ENCODE measurements at regions not wholly inside any gene's neighbourhood (a gene's known extent, or its start where the extent isn't known, plus 50 kb on each side); places are given as distances from the start of the nearest gene placed in this dataset.

DNA sequence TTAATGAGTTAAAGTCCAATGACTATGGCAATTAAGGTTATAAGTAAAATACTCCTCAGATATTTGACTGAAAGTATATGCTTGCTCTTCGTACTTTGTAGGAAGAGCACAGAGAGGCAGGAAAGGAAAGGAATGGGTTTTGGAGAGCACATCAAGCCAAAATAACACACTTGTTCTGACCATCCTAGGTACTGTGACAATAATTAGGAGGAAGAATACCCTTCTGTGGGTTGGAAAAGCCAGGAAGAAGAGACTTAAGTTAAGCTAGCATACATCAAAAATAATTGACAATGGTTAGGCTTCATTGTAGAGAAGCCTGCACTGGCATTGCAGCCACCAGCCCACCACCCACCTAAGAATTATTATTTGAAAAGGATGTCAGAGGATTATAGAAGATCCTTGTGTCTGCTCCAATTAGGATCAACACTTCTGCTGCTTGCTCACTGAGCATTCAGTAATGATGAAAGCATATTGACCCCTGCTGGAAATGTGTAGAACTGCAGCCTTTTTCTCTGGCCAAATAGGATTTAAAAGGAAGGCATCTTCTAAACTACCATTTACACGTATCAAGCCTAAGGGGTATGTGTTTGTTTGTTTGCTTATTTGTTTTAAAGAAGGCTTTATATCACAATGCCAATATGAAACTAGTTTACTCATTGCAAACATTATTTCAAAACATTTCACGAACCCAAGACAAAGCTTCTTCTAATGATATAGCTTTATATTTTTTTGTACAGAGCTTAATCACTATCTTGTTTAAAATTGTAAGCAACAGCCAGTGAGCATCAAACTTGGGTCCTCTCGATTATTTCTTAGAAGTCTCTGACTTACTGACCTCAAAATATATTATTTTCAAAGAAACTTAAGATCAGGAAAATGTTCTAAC lies 286.2 kb upstream of the TET2 start:
- peak; percentile 82 for DNase-seq (ENCODE audit: low spot score)
- no peaks in the 10 kb centered on the region for H4K20me1 ChIP-seq (ENCODE audit: insufficient read depth, poor library complexity, severe bottlenecking)
- no peak overlapping the region for H3K27ac ChIP-seq
- WGBS (ENCODE audit: low lambda C conversion rate, missing lambda C conversion rate): 23% methylated on average over 4 of the region's 4 CpGs
- H3K4me1 ChIP-seq (ENCODE audit: insufficient read depth): no peaks in the 10 kb centered on the region
- H3K9me3 ChIP-seq (ENCODE audit: low read depth): no peaks in the 10 kb centered on the region
- H3K9me2 ChIP-seq (replicated peaks; ENCODE audit: insufficient read depth): no peaks in the 10 kb centered on the region
- no peaks in the 10 kb centered on the region for H3K79me2 ChIP-seq
- TF ChIP-seq EZH2phosphoT487 (IDR thresholded peaks at IDR 0.05; ENCODE audit: low read depth, severe bottlenecking, unreplicated experiment): no peak
- TF ChIP-seq, protein P1, sequence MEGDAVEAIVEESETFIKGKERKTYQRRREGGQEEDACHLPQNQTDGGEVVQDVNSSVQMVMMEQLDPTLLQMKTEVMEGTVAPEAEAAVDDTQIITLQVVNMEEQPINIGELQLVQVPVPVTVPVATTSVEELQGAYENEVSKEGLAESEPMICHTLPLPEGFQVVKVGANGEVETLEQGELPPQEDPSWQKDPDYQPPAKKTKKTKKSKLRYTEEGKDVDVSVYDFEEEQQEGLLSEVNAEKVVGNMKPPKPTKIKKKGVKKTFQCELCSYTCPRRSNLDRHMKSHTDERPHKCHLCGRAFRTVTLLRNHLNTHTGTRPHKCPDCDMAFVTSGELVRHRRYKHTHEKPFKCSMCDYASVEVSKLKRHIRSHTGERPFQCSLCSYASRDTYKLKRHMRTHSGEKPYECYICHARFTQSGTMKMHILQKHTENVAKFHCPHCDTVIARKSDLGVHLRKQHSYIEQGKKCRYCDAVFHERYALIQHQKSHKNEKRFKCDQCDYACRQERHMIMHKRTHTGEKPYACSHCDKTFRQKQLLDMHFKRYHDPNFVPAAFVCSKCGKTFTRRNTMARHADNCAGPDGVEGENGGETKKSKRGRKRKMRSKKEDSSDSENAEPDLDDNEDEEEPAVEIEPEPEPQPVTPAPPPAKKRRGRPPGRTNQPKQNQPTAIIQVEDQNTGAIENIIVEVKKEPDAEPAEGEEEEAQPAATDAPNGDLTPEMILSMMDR (IDR thresholded peaks at IDR 0.05; ENCODE audit: poor library complexity): peak; percentile 91
- H3K4me3 ChIP-seq: no peak overlapping the region
- no peaks in the 10 kb centered on the region for H3K27me3 ChIP-seq
- H3K4me2 ChIP-seq: peak overlapping the region; percentile 60
- H3K36me3 ChIP-seq (replicated peaks; ENCODE audit: insufficient read depth, low read depth): no peaks in the 10 kb centered on the region
- peak overlapping the region; percentile 30 for H2AFZ ChIP-seq

DNA sequence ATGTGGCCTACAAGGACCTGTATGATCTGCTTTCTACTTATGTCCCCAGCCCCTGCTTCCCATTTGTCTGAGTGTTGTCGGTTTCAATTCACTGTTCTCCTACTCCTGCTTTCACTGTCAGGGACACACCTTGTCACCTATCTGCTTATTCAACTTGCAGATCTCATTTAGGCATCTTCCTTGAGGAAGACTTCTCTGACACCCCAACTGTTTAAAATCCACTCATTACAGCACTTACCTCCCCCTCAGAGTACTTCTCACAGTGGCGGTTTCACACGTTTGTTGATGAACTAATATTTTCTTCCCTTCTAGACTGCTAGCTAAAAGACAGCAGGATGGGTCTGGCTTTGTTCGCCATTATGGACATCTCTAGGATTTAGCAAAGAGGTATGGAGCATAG lies 279.9 kb upstream of the TET2 start:
- Histone ChIP-seq H3K9me3 (ENCODE audit: low read depth) (no peaks in the 10 kb centered on the region), H3K27me3 (no peaks in the 10 kb centered on the region), H3K27ac (no peak overlapping the region), H3K9me2 (replicated peaks; ENCODE audit: insufficient read depth) (no peaks in the 10 kb centered on the region), H3K4me2 (no peak overlapping the region), H3K4me1 (ENCODE audit: insufficient read depth) (no peaks in the 10 kb centered on the region), H3K36me3 (replicated peaks; ENCODE audit: insufficient read depth, low read depth) (no peaks in the 10 kb centered on the region), H3K79me2 (no peaks in the 10 kb centered on the region), H4K20me1 (ENCODE audit: insufficient read depth, poor library complexity, severe bottlenecking) (no peaks in the 10 kb centered on the region), H2AFZ (no peak overlapping the region), H3K4me3 (no peak overlapping the region)
- no peak for TF ChIP-seq EZH2 (IDR thresholded peaks at IDR 0.05; ENCODE audit: borderline replicate concordance)
- 88% methylated on average over 4 of the region's 4 CpGs for WGBS (ENCODE audit: low lambda C conversion rate, missing lambda C conversion rate)
- DNase-seq (ENCODE audit: low spot score): no peak

DNA sequence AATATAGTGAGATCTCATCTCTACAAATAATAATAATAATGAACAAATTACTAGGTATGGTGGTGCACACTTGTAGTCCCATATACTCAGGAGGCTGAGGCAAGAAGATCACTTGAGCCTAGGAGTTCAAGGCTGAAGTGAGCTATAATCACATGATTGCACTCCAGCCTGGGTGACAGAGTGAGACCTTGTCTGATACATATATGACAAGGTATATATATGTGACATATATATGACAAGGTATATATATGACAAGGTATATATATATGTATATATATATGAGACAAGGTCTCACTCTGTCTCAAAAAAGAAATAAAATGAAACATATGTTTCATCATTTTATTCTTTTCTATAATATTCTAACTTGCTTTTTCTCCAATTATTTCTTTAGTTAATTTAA lies 278.1 kb upstream of the TET2 start:
- TF ChIP-seq EZH2 (IDR thresholded peaks at IDR 0.05; ENCODE audit: borderline replicate concordance): no peak
- no peak for TF ChIP-seq EZH2phosphoT487 (IDR thresholded peaks at IDR 0.05; ENCODE audit: low read depth, severe bottlenecking, unreplicated experiment)
- TF ChIP-seq, protein P1 (IDR thresholded peaks at IDR 0.05; ENCODE audit: poor library complexity): no peak
- Histone ChIP-seq H3K27ac (no peak overlapping the region), H3K4me3 (no peak overlapping the region), H3K4me2 (no peak overlapping the region), H3K27me3 (no peaks in the 10 kb centered on the region), H4K20me1 (ENCODE audit: insufficient read depth, poor library complexity, severe bottlenecking) (no peaks in the 10 kb centered on the region), H3K36me3 (replicated peaks; ENCODE audit: insufficient read depth, low read depth) (no peaks in the 10 kb centered on the region), H2AFZ (no peak overlapping the region), H3K4me1 (ENCODE audit: insufficient read depth) (no peaks in the 10 kb centered on the region), H3K79me2 (no peaks in the 10 kb centered on the region), H3K9me3 (ENCODE audit: low read depth) (no peaks in the 10 kb centered on the region), H3K9me2 (replicated peaks; ENCODE audit: insufficient read depth) (no peaks in the 10 kb centered on the region)
- DNase-seq (ENCODE audit: low spot score): no peak

DNA sequence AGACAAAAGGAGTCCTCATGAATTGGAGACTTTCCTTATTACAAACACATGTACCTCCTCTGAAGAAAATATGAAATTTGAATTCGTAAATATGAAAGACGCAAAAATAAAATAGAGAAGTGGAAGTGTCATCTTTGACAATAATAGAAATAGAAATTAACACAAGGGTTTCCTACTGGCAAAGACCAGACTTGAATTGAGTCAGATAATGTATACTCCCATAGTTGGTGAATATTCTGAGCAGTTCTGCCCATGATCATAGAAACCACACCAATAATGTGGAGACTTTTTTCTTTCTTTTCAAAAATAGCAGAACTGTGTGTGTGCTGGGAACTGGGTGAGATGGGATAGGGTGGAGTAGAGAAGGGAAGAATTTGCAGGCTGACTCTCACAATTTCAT lies 277.7 kb upstream of the TET2 start:
- no peak for TF ChIP-seq EZH2 (IDR thresholded peaks at IDR 0.05; ENCODE audit: borderline replicate concordance)
- TF ChIP-seq EZH2phosphoT487 (IDR thresholded peaks at IDR 0.05; ENCODE audit: low read depth, severe bottlenecking, unreplicated experiment): no peak
- TF ChIP-seq, protein P1 (IDR thresholded peaks at IDR 0.05; ENCODE audit: poor library complexity): no peak
- no peak overlapping the region for H2AFZ ChIP-seq
- DNase-seq (ENCODE audit: low spot score): no peak
- no peaks in the 10 kb centered on the region for H3K9me2 ChIP-seq (replicated peaks; ENCODE audit: insufficient read depth)
- no peaks in the 10 kb centered on the region for H3K4me1 ChIP-seq (ENCODE audit: insufficient read depth)
- H3K9me3 ChIP-seq (ENCODE audit: low read depth): no peaks in the 10 kb centered on the region
- no peaks in the 10 kb centered on the region for H4K20me1 ChIP-seq (ENCODE audit: insufficient read depth, poor library complexity, severe bottlenecking)
- no peak overlapping the region for H3K27ac ChIP-seq
- no peak overlapping the region for H3K4me2 ChIP-seq
- no peaks in the 10 kb centered on the region for H3K27me3 ChIP-seq
- 89% methylated on average over 2 of the region's 2 CpGs for WGBS (ENCODE audit: low lambda C conversion rate, missing lambda C conversion rate)
- no peaks in the 10 kb centered on the region for H3K79me2 ChIP-seq
- no peaks in the 10 kb centered on the region for H3K36me3 ChIP-seq (replicated peaks; ENCODE audit: insufficient read depth, low read depth)
- H3K4me3 ChIP-seq: no peak overlapping the region
